ENCODE measurements at regions not wholly inside any gene's neighbourhood (a gene's known extent, or its start where the extent isn't known, plus 50 kb on each side); places are given as distances from the start of the nearest gene placed in this dataset.

DNA sequence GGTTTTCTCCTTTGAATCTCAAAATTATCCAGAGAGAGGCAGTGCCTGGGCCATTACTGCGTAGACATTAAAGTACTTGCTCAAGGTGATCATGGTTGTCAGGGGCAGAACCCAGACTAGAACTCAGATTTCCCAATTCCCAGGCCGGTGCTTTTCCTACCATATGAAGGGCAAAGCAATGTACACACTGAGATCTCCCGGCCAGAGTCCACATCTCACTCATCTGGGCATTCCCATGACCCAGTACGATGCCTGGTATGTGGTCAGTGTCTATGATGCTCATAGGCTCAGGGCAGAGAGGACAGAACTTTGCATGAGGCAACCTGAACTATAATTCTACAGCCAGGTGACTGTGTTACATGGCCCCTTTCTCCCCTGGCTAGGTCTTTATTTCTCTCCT lies 531.4 kb downstream of the TDRD15 start:
- DNase-seq (ENCODE audit: low read depth in 2 of 2): no peak
- no peak overlapping the region for H3K4me3 ChIP-seq (replicated peaks in 1 of 2; ENCODE audit: low read depth in 2 of 2, low read length in 2 of 2)
- TF ChIP-seq, protein P1, sequence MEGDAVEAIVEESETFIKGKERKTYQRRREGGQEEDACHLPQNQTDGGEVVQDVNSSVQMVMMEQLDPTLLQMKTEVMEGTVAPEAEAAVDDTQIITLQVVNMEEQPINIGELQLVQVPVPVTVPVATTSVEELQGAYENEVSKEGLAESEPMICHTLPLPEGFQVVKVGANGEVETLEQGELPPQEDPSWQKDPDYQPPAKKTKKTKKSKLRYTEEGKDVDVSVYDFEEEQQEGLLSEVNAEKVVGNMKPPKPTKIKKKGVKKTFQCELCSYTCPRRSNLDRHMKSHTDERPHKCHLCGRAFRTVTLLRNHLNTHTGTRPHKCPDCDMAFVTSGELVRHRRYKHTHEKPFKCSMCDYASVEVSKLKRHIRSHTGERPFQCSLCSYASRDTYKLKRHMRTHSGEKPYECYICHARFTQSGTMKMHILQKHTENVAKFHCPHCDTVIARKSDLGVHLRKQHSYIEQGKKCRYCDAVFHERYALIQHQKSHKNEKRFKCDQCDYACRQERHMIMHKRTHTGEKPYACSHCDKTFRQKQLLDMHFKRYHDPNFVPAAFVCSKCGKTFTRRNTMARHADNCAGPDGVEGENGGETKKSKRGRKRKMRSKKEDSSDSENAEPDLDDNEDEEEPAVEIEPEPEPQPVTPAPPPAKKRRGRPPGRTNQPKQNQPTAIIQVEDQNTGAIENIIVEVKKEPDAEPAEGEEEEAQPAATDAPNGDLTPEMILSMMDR (IDR thresholded peaks at IDR 0.05; ENCODE audit: low read depth, low read length): no peak

DNA sequence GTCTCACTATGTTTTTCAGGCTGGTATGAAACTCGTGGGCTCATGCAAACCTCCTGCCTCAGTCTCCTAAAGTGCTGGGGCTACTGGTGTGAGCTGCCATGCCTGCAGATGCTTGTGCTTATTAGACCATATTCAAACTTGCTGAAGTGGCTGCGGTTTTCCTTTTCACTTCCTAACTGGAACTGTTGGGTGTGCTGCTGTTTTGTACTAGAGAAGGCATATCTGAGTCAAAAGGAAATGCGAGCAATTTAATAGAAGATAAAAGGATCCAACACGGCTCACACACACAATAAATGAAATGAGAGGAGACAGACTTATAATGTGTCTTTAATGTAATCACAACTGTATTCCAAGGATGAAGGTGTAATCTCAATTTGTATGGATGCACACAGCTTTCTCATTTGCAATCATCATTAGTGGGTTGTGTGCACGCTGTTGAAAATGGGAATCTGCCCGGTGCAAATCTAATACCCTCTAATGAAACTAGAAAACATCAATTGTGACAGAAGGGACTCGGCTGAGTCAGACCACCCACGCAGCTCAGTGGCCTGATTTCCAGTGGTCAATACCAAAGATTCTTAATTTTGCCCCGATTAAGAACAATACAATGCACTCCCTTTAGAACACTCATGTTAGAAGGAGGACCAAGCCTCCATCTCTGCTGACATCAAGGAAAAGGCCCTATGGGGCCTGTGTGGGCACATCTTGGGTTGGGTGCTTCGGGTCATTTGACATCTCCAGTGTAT lies 532.7 kb downstream of the TDRD15 start:
- TF ChIP-seq, protein P1 (IDR thresholded peaks at IDR 0.05; ENCODE audit: low read depth, low read length): no peak
- DNase-seq (ENCODE audit: low read depth in 2 of 2): no peak
- H3K4me3 ChIP-seq (replicated peaks in 1 of 2; ENCODE audit: low read depth in 2 of 2, low read length in 2 of 2): no peak overlapping the region

DNA sequence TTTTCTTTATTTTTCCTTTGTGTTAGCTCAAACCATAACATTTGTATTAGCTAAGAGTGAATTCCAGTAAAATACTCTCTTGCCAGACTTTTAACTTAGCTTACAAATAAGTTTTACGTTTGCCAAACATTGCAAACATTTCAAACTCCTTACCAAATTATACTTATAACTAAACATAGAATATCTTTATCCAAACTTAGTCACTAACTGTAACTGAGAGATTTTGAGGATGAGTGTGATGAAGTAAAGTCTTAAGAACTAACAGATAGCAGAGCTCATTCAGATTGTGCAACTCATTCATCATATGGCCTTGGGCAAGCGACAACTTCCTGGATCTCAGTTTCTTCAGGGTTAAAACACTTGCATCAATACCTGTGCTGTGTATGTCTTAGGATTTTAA lies 533.7 kb downstream of the TDRD15 start:
- TF ChIP-seq, protein P1 (IDR thresholded peaks at IDR 0.05; ENCODE audit: low read depth, low read length): no peak
- H3K4me3 ChIP-seq (replicated peaks in 1 of 2; ENCODE audit: low read depth in 2 of 2, low read length in 2 of 2): no peak overlapping the region
- DNase-seq (ENCODE audit: low read depth in 2 of 2): no peak

DNA sequence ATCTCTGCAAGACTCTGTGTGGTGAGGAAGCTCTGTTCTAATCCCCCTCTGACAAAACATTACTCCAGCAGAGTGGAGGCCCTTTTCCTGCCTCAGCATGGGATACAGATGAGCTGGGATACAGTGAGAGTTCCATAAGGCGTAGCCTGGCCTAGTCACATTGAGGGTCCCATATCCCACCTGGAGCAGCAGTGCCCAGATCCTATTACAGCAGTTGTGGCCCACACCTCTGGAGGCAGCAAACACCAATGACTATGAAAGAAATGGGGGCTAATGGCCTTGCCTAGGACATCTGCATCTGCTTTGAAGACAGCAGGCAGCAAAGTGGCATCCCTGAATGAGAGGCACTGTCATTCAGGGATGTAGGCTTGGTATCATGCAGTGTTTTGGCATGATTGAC lies 534.5 kb downstream of the TDRD15 start:
- TF ChIP-seq, protein P1 (IDR thresholded peaks at IDR 0.05; ENCODE audit: low read depth, low read length): no peak
- DNase-seq (ENCODE audit: low read depth in 2 of 2): no peak
- H3K4me3 ChIP-seq (replicated peaks in 1 of 2; ENCODE audit: low read depth in 2 of 2, low read length in 2 of 2): no peak overlapping the region

DNA sequence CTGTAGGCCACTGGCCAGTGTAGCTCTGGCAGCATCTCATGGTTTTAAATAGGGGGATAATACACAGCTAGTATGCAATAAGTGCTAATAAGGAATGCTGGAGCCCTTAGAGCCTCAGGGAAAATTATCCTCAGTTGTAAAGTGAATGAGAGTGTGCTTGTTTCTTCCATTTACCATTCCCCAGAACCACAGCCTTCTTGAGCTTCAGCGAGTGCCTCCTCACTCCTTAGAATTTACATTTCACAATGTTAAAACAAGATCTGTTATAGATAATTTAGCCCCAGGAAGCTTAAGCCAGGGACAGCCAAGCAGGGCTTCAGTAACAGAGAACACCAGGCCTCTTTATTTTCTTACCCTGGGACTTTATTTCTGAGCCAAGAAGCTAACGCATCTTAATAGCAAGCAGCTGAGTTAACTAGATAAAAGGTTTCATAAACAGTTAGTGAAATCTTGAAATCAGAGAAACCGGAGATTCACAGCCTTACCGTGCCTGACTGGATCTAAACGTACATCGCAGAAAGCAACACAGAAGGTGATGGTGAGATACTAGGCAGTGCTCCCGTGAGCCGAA lies 535.2 kb downstream of the TDRD15 start:
- TF ChIP-seq, protein P1 (IDR thresholded peaks at IDR 0.05; ENCODE audit: low read depth, low read length): no peak
- no peak for DNase-seq (ENCODE audit: low read depth in 2 of 2)
- no peak overlapping the region for H3K4me3 ChIP-seq (replicated peaks in 1 of 2; ENCODE audit: low read depth in 2 of 2, low read length in 2 of 2)

DNA sequence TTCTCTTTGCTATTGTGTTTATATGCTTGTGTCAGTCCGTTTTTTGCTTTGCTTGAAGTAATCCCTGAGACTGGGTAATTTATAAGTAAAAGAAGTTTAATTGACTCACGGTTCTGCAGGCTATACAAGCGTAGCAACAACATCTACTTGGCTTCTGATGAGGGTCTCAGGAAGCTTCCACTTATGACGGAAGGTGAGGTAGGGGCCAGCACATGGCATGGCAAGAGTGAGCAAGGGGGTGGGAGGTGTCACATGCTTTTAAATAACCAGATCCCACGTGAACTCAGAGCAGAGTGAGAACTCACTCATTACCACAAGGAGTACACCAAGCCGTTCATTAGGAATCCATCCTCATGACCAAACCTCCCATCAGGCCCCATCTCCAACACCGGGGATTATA lies 540.3 kb downstream of the TDRD15 start:
- DNase-seq (ENCODE audit: low read depth in 2 of 2): no peak
- TF ChIP-seq, protein P1 (IDR thresholded peaks at IDR 0.05; ENCODE audit: low read depth, low read length): no peak
- no peak overlapping the region for H3K4me3 ChIP-seq (replicated peaks in 1 of 2; ENCODE audit: low read depth in 2 of 2, low read length in 2 of 2)

All from cardiac fibroblast (primary cell).